Keratinocyte (primary cell): ENCODE measurements at regions not wholly inside any gene's neighbourhood (a gene's known extent, or its start where the extent isn't known, plus 50 kb on each side); places are given as distances from the start of the nearest gene placed in this dataset.

Source experiments
- DNase-seq: peaks from one replicate; pipeline ENCODE4 v3.0.0-alpha.2; 2011; ENCODE audit warnings: low read depth, missing footprints, low spot score
- FAIRE-seq: peaks from 2 replicates; lab custom pipeline; 2011; peaks lifted over from hg19 to GRCh38; lab: Jason Lieb, UNC
- H2AFZ ChIP-seq: 2 replicates; pipeline ENCODE4 v1.6.0; 2012; ENCODE audit warnings: low read length, control low read depth, inconsistent platforms; ENCODE audit not compliant: control insufficient read depth
- H3K27ac ChIP-seq: 2 replicates; pipeline ENCODE4 v1.5.1; 2011; ENCODE audit warnings: low read length; ENCODE audit not compliant: control insufficient read depth, insufficient read depth
- H3K27me3 ChIP-seq: 3 replicates; pipeline ENCODE4 v1.6.0; 2011; ENCODE audit warnings: low read length; ENCODE audit not compliant: control insufficient read depth, insufficient read depth; ENCODE audit errors: extremely low read depth
- H3K36me3 ChIP-seq, 2 experiments: 2 replicates in 1 of 2; 3 replicates in 1 of 2; pipeline ENCODE4 v1.5.1; 2011; ENCODE audit warnings: low read length in 2 of 2, mild to moderate bottlenecking in 1 of 2; ENCODE audit not compliant: control insufficient read depth in 2 of 2, insufficient read depth in 2 of 2; ENCODE audit errors: extremely low read depth in 1 of 2
- H3K4me1 ChIP-seq: 3 replicates; pipeline ENCODE4 v1.5.1; 2011; ENCODE audit warnings: low read length; ENCODE audit not compliant: control insufficient read depth, insufficient read depth; ENCODE audit errors: extremely low read depth
- H3K4me2 ChIP-seq: 3 replicates; pipeline ENCODE4 v1.6.0; 2011; ENCODE audit warnings: low read depth, low read length; ENCODE audit not compliant: control insufficient read depth, insufficient read depth; ENCODE audit errors: extremely low read depth
- H3K4me3 ChIP-seq, 3 experiments: fragments of 200-600 bp in 1 of 3; sonication (generic) in 1 of 3; 2 replicates in 2 of 3; 3 replicates in 1 of 3; pipeline ENCODE4 v1.5.1; 2011 to 2016; ENCODE audit warnings: low read length in 3 of 3, mild to moderate bottlenecking in 3 of 3, control low read depth in 2 of 3, inconsistent platforms in 1 of 3, low read depth in 1 of 3, mixed read lengths in 1 of 3, mixed run types in 1 of 3, moderate library complexity in 1 of 3; ENCODE audit not compliant: control insufficient read depth in 2 of 3, insufficient read depth in 2 of 3; ENCODE audit errors: extremely low read depth in 1 of 3
- H3K79me2 ChIP-seq: 2 replicates; pipeline ENCODE4 v1.6.0; 2012; ENCODE audit warnings: low read length; ENCODE audit not compliant: control insufficient read depth, insufficient read depth
- H3K9ac ChIP-seq: 3 replicates; pipeline ENCODE4 v1.6.0; 2011; ENCODE audit warnings: low read length; ENCODE audit not compliant: control insufficient read depth, insufficient read depth; ENCODE audit errors: extremely low read depth
- H3K9me1 ChIP-seq: 3 replicates; pipeline ENCODE4 v1.6.0; 2011; ENCODE audit warnings: low read length; ENCODE audit not compliant: control insufficient read depth, insufficient read depth; ENCODE audit errors: extremely low read depth
- H3K9me3 ChIP-seq: 2 replicates; pipeline ENCODE4 v1.5.1; 2012; ENCODE audit warnings: low read depth, low read length; ENCODE audit not compliant: control insufficient read depth
- H4K20me1 ChIP-seq: 3 replicates; pipeline ENCODE4 v1.6.0; 2011; ENCODE audit warnings: low read length; ENCODE audit not compliant: control insufficient read depth, insufficient read depth; ENCODE audit errors: extremely low read depth
- CTCF ChIP-seq, 3 experiments: IDR thresholded peaks in 1 of 3; conservative IDR thresholded peaks in 1 of 3; optimal IDR thresholded peaks in 1 of 3; 2 replicates in 2 of 3; 3 replicates in 1 of 3; pipeline versions ENCODE3 to v1.5.1; 2011; ENCODE audit warnings: low read length in 3 of 3, mild to moderate bottlenecking in 3 of 3, moderate library complexity in 2 of 3, control low read depth in 1 of 3, inconsistent platforms in 1 of 3; ENCODE audit not compliant: insufficient read depth in 2 of 3; ENCODE audit errors: extremely low read depth in 1 of 3
- EZH2 ChIP-seq: IDR thresholded peaks from one replicate; pipeline ENCODE4 v1.6.1; 2012; ENCODE audit warnings: inconsistent platforms, mild to moderate bottlenecking, low read length, moderate library complexity
- dilution Hi-C: fragments of 300-500 bp; cut with MboI; formaldehyde crosslinking; loops from one replicate; pipeline ENCODE4 v1.7.0; 2020; ENCODE audit warnings: low sequenced_read_pairs; ENCODE audit not compliant: extremely low pct_ligation_motif_present

- Histone ChIP-seq H3K4me1 (no peaks in the 10 kb centered on the region), H4K20me1 (no peaks in the 10 kb centered on the region), H3K9me1 (no peaks in the 10 kb centered on the region), H3K4me3 (no peak overlapping the region), H2AFZ (no peak overlapping the region), H3K79me2 (no peaks in the 10 kb centered on the region), H3K9me3 (no peaks in the 10 kb centered on the region), H3K4me2 (no peak overlapping the region), H3K9ac (no peak overlapping the region), H3K27ac (no peak overlapping the region), H3K27me3 (no peaks in the 10 kb centered on the region), H3K36me3 (no peaks in the 10 kb centered on the region)
- dilution Hi-C loops = no loop called here
- TF ChIP-seq EZH2 = no peak
- DNase-seq = no peak
- FAIRE-seq = no peak
Measured at GRCh38 chr13:106753251-106753650, 185.3 kb upstream of the ARGLU1 start.

GRCh38 chr13:106752584-106753170, 184.7 kb upstream of the ARGLU1 start:
- H4K20me1 ChIP-seq = no peaks in the 10 kb centered on the region
- no peak overlapping the region for H3K4me3 ChIP-seq
- no peaks in the 10 kb centered on the region for H3K27me3 ChIP-seq
- no peaks in the 10 kb centered on the region for H3K9me1 ChIP-seq
- H3K36me3 ChIP-seq = no peaks in the 10 kb centered on the region
- TF ChIP-seq CTCF (optimal IDR thresholded peaks at IDR 0.05 in 1 of 3, IDR thresholded peaks at IDR 0.05 in 1 of 3, conservative IDR thresholded peaks at IDR 0.05 in 1 of 3; ENCODE audit: extremely low read depth in 1 of 3, insufficient read depth in 2 of 3, low read length in 3 of 3) = no peak
- no peak for TF ChIP-seq EZH2
- no peaks in the 10 kb centered on the region for H3K4me1 ChIP-seq
- FAIRE-seq = no peak
- dilution Hi-C loops = no loop called here
- H3K4me2 ChIP-seq = no peak overlapping the region
- no peaks in the 10 kb centered on the region for H3K79me2 ChIP-seq
- H3K9me3 ChIP-seq = no peaks in the 10 kb centered on the region
- H2AFZ ChIP-seq = no peak overlapping the region
- H3K27ac ChIP-seq = no peak overlapping the region
- no peak for DNase-seq
- H3K9ac ChIP-seq = no peak overlapping the region

GRCh38 chr13:106748785-106749184, 180.8 kb upstream of the ARGLU1 start:
- no peak overlapping the region for H3K27ac ChIP-seq
- no peaks in the 10 kb centered on the region for H3K79me2 ChIP-seq
- no peaks in the 10 kb centered on the region for H4K20me1 ChIP-seq
- no peak overlapping the region for H3K4me2 ChIP-seq
- FAIRE-seq = no peak
- no peak overlapping the region for H2AFZ ChIP-seq
- TF ChIP-seq EZH2 = no peak
- no peak for TF ChIP-seq CTCF (optimal IDR thresholded peaks at IDR 0.05 in 1 of 3, IDR thresholded peaks at IDR 0.05 in 1 of 3, conservative IDR thresholded peaks at IDR 0.05 in 1 of 3; ENCODE audit: extremely low read depth in 1 of 3, insufficient read depth in 2 of 3, low read length in 3 of 3)
- DNase-seq = no peak
- dilution Hi-C loops = no loop called here
- H3K9me1 ChIP-seq = no peaks in the 10 kb centered on the region
- H3K4me1 ChIP-seq = no peaks in the 10 kb centered on the region
- no peaks in the 10 kb centered on the region for H3K36me3 ChIP-seq
- no peaks in the 10 kb centered on the region for H3K27me3 ChIP-seq
- H3K9me3 ChIP-seq = no peaks in the 10 kb centered on the region
- no peak overlapping the region for H3K4me3 ChIP-seq
- H3K9ac ChIP-seq = no peak overlapping the region
